ENCODE measurements at regions not wholly inside any gene's neighbourhood (a gene's known extent, or its start where the extent isn't known, plus 50 kb on each side); places are given as distances from the start of the nearest gene placed in this dataset.

DNA sequence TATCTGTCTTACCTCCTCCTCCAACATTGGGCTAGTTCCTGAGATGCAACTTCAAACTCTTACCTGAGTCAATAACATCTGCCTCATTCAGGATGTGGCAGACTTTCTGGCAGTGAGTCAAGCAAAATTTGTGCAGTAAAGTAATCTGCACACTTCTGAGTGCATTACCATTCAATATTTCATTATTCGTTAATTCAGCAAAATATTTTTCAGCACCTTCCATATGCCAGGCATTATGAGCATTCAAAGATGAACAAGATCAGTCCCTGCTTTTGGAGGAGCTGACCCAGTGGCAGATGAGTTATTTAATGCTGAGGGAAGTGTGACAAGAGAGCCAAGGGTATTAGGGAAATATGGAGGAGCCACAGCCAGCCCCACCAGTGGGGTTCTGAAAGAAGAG, 339.7 kb downstream of the LNPK start:
- Mint-ChIP-seq H3K4me3 (ENCODE audit: low read depth, unreplicated experiment) (no peak overlapping the region), H3K4me1 (ENCODE audit: low read depth, unreplicated experiment) (no peaks in the 10 kb centered on the region), H3K27ac (ENCODE audit: unreplicated experiment) (no peak overlapping the region), H3K36me3 (ENCODE audit: insufficient read depth, unreplicated experiment) (no peaks in the 10 kb centered on the region), H3K9me3 (ENCODE audit: low read depth, unreplicated experiment) (peaks cover 3% of the 10 kb centered on the region), H3K27me3 (ENCODE audit: unreplicated experiment) (no peaks in the 10 kb centered on the region)
- no TSS peak for BruUV-seq (replicated peaks)
- intact Hi-C loops (cut with micrococcal nuclease; ENCODE audit: unreplicated experiment): no loop called here
- DNase-seq: no peak
- CTCF ChIA-PET: no interaction called here
- TF ChIP-seq, protein P1, sequence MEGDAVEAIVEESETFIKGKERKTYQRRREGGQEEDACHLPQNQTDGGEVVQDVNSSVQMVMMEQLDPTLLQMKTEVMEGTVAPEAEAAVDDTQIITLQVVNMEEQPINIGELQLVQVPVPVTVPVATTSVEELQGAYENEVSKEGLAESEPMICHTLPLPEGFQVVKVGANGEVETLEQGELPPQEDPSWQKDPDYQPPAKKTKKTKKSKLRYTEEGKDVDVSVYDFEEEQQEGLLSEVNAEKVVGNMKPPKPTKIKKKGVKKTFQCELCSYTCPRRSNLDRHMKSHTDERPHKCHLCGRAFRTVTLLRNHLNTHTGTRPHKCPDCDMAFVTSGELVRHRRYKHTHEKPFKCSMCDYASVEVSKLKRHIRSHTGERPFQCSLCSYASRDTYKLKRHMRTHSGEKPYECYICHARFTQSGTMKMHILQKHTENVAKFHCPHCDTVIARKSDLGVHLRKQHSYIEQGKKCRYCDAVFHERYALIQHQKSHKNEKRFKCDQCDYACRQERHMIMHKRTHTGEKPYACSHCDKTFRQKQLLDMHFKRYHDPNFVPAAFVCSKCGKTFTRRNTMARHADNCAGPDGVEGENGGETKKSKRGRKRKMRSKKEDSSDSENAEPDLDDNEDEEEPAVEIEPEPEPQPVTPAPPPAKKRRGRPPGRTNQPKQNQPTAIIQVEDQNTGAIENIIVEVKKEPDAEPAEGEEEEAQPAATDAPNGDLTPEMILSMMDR (IDR thresholded peaks at IDR 0.05; ENCODE audit: unreplicated experiment): no peak

DNA sequence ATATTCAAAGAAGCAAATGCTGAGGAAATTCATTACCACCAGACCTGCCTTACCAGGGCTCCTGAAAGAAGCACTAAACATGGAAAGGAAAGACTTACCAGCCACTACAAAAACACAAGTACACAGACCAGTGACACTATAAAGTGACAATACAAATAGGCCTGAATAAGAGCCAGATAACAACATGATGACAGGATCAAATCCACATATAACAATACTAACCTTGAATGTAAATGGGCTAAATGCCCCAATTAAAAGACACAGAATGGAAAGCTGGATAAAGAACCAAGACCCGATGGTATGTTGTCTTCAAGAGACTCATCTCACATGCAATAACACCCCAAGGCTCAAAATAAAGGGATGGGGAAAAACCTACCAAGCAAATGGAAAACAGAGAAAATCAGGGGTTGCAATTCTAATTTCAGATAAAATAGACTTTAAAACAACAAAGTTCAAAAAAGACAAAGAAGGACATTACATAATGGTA, 353.4 kb downstream of the LNPK start:
- CTCF ChIA-PET: no interaction called here
- Mint-ChIP-seq H3K4me3 (ENCODE audit: low read depth, unreplicated experiment) (no peak overlapping the region), H3K36me3 (ENCODE audit: insufficient read depth, unreplicated experiment) (no peaks in the 10 kb centered on the region), H3K9me3 (ENCODE audit: low read depth, unreplicated experiment) (no peaks in the 10 kb centered on the region), H3K4me1 (ENCODE audit: low read depth, unreplicated experiment) (no peaks in the 10 kb centered on the region), H3K27me3 (ENCODE audit: unreplicated experiment) (no peaks in the 10 kb centered on the region), H3K27ac (ENCODE audit: unreplicated experiment) (no peak overlapping the region)
- TF ChIP-seq, protein P1 (IDR thresholded peaks at IDR 0.05; ENCODE audit: unreplicated experiment): no peak
- intact Hi-C loops (cut with micrococcal nuclease; ENCODE audit: unreplicated experiment): no loop called here
- no TSS peak for BruUV-seq (replicated peaks)
- no peak for DNase-seq

DNA sequence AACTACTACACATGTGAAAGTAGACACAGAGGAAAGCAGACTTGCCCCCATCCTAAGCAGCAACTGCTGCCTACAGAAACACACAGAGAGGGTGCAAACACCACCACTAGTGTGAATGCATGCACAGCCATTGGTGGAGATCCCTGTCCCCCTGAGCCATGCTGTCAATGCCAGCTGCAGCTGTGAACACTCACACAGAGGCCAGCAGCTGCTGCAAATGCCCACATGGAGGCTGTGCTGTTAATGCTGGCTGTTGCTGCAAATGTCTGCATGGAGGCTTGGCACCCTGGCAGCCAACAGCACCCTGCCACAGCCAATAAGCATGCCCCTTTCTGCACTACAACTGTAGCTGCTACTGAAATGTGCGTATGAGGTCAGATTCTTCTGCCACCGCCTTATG, 355.0 kb downstream of the LNPK start:
- H3K36me3 Mint-ChIP-seq (ENCODE audit: insufficient read depth, unreplicated experiment): no peaks in the 10 kb centered on the region
- CTCF ChIA-PET: no interaction called here
- no TSS peak for BruUV-seq (replicated peaks)

DNA sequence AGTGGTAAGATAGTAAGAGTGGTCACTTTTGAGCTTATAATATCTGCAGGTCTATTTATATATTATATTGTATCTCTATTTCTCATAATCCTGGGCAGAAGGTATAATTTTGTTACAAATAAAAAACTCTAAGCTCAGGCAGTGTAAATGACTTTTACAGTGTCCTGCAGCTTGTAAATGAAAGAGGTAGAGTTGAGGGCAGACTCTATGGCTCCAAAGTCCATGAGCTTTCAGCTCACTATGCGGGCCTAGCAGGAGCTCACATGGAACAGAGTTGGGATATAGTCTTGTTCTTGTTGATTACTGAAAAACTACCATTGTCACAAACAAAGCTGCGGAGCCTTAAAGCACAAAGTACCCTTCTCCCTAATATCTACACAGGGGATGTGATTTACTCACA, 361.4 kb downstream of the LNPK start:
- no peaks in the 10 kb centered on the region for H3K4me1 Mint-ChIP-seq (ENCODE audit: low read depth, unreplicated experiment)
- TF ChIP-seq, protein P1 (IDR thresholded peaks at IDR 0.05; ENCODE audit: unreplicated experiment): no peak
- H3K9me3 Mint-ChIP-seq (ENCODE audit: low read depth, unreplicated experiment): no peaks in the 10 kb centered on the region
- H3K27ac Mint-ChIP-seq (ENCODE audit: unreplicated experiment): no peak overlapping the region
- no peaks in the 10 kb centered on the region for H3K27me3 Mint-ChIP-seq (ENCODE audit: unreplicated experiment)
- H3K4me3 Mint-ChIP-seq (ENCODE audit: low read depth, unreplicated experiment): no peak overlapping the region
- BruUV-seq (replicated peaks): no TSS peak
- H3K36me3 Mint-ChIP-seq (ENCODE audit: insufficient read depth, unreplicated experiment): no peaks in the 10 kb centered on the region
- CTCF ChIA-PET: no interaction called here
- DNase-seq: no peak
- intact Hi-C loops (cut with micrococcal nuclease; ENCODE audit: unreplicated experiment): no loop called here

More for the DNA sequence above, 355.0 kb downstream of the LNPK start:
- H3K27ac Mint-ChIP-seq (ENCODE audit: unreplicated experiment): no peak overlapping the region
- H3K9me3 Mint-ChIP-seq (ENCODE audit: low read depth, unreplicated experiment): no peaks in the 10 kb centered on the region
- H3K27me3 Mint-ChIP-seq (ENCODE audit: unreplicated experiment): no peaks in the 10 kb centered on the region
- no peaks in the 10 kb centered on the region for H3K4me1 Mint-ChIP-seq (ENCODE audit: low read depth, unreplicated experiment)
- H3K4me3 Mint-ChIP-seq (ENCODE audit: low read depth, unreplicated experiment): no peak overlapping the region
- no peak for DNase-seq
- TF ChIP-seq, protein P1 (IDR thresholded peaks at IDR 0.05; ENCODE audit: unreplicated experiment): no peak
- intact Hi-C loops (cut with micrococcal nuclease; ENCODE audit: unreplicated experiment): no loop called here
